ENCODE measurements at regions not wholly inside any gene's neighbourhood (a gene's known extent, or its start where the extent isn't known, plus 50 kb on each side); places are given as distances from the start of the nearest gene placed in this dataset.

DNA sequence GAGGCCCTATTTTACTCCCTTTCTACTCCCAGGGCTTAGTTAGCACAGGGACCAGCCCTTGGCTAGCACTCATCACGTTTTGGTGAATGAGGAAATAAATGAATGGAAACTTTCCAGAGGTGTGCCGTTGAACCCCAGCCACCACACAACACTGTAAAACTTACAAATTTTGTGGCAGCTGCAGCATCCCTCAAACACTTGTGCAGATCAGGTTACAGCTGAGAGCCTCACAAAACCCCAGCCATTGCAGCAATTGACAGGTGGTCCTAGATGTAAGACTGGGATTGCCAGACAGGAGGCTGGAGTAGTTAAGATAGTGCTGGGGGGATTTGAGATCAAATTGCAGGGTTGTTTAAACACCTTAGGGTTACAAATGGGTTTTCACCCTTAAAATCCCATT, 482.2 kb upstream of the KIF2A start:
- no peak for DNase-seq (ENCODE audit: low spot score)

DNA sequence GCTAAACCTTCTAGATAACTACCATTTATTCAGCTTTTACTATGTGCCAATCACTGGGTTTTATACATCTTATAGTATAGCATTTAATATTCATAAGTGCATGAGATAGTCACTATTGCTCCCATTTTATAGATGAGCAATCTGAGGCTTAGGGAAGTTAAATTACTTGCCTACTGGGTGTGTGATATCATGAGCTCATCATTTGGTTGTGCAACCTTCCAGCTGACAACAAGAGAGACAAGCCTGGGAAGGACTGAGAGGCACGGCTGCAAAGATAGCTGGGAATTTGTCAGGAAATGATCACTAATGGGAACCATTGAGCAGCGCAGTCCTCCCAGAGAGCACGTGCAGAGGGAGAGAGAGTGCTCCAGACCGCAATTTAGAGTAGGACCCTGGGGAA, 481.6 kb upstream of the KIF2A start:
- DNase-seq (ENCODE audit: low spot score) = no peak

DNA sequence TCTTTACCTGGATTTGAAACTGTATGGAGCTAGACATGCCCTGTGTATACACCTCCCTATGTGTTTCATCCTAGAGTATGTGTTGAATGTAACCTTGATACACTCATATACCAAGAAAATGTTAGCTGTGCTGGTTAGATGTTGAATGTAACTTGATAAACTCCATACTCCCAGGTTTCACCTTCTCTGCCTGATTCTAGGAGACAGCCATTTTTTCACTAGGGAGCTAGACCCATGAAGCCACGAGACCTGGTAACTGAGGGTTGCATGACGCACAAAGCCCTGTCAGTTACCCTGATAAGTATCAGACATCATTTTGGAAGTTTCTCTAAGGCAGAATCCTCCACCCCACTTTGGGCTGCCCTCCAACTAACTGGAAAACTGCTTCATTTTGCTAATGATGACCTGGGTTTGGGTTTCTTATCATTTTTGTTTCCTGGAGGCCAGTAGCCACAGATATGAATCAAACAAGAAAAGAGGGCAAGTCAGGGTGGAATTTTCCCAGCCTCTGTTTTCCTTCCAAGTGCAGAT, 478.5 kb upstream of the KIF2A start:
- DNase-seq (ENCODE audit: low spot score) = no peak

DNA sequence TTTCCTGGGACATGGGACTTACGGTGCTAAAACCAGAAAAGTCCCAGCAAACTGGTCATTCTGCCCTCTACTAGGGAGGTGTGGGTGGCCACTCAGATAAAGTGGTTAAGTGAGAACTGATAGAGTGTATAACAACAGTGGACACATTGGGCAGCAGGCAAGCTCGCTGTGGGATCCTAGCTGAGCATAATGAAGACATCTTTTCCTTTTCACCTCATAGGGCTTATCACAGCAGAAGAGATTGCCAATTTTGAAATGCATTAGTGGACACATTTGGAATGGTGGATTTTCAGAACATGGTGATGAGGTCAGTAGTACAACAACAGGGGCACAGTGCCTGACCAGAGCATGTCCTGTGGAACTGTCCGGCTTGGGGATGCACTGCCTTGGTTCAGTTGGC, 477.1 kb upstream of the KIF2A start:
- no peak for DNase-seq (ENCODE audit: low spot score)

DNA sequence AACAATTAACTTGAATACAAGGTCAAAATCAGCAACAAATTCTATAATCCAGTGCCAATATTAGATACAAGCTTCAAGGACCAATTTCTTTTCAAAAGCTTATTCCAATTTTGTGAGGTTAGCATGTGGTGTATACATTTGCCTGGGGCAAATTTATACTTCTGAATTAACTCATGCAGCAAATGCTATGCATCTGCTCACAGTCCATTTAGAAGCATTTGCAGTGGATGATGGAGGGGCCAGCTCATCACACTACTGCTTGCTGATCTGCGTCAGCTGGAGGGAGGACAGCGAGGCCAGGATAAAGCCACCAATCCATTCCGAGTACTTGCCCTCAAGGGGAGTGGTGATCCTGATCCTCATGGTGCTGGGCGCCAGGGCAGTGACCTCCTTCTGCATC, 474.3 kb upstream of the KIF2A start:
- DNase-seq (ENCODE audit: low spot score) = no peak

DNA sequence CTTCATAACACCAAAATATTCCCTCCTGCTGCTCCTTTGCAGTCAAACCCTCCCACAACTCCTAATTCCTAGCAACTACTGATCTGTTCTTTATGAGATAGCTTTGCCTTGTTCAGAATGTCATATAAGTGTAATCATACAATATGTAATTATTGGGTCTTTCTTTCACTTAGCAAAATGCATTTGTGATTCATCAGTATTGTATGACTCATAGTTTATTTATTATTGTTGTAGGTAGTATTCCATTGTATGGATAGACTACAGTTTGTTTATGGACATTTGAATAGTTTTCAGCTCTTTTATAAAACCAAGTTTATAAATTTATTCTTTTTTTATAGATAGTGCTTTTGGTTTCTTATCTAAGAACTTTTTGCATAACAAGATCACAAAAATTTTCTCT, 468.2 kb upstream of the KIF2A start:
- no peak for DNase-seq (ENCODE audit: low spot score)

DNA sequence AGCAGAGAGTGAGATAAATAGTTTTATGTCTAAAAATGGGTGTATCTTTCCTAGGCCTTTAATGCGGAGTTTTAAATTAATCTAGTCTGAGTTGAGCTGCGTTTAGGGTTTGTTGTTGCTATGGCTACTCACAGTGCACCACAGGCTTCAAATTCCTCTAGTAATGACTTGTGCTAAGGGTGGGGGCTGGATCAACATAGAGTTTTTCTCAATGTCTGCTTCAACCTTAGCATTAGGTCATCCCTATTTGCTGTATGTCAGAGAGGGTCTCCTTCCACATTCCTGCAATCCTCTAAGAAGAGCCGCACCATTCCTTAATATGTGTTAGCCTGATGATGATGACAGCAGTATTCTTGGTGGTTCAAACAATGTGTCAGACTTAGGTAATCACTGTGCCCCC, 465.6 kb upstream of the KIF2A start:
- no peak for DNase-seq (ENCODE audit: low spot score)

DNA sequence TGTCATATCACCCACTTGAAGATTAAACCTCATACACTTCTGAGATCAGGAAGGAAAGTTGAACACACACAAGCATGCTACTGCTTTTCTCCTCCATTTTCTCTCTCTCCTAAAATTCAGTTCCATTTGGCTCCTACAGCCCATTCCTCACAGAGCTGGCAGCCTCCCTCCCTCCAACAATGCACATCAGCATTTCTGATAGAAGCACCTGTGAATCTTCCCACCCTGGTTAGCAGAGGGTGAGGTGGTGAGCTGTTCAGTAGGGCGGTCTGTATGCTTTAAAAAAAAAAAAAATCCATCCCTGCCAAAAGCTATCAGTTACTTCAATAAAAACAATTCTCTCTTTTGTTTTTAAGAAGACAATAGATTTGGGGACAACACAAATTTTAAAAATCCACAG, 463.2 kb upstream of the KIF2A start:
- no peak for DNase-seq (ENCODE audit: low spot score)

DNA sequence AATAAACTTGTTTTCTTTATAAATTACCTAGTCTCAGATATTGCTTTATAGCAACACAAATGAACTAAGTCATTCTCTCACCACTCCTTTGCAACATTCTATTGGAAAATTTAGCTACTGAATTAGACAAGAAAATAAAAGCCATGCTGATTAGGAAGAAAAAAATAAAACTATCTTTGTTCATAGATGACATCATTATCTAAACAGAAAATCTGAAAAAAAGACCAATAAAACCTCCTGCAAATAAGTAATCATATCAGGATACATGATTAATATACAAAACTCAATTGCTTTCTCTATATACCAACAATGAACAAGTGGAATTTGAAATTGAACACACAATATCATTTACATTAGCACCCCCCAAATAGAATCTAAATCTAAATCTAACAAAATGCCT, 455.3 kb upstream of the KIF2A start:
- no peak for DNase-seq (ENCODE audit: low spot score)

DNA sequence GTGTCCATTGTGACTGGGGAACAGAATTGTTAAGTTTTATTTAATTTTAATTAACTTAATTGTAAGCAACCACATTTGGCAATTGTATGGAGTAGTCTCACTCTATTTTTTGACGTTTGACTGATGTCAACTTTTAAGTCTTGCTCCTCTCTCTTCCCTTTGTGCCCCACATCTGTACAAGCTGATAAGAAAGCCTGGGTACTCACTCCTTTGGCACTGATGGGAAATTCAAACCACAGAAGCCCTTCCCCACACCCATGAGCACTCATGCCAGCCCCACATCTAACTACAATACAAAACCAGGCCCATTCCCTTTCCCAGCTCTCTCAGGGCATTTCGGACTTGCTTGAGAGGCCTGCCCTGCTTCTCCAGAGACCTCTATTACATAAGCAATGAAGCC, 451.5 kb upstream of the KIF2A start:
- no peak for DNase-seq (ENCODE audit: low spot score)

DNA sequence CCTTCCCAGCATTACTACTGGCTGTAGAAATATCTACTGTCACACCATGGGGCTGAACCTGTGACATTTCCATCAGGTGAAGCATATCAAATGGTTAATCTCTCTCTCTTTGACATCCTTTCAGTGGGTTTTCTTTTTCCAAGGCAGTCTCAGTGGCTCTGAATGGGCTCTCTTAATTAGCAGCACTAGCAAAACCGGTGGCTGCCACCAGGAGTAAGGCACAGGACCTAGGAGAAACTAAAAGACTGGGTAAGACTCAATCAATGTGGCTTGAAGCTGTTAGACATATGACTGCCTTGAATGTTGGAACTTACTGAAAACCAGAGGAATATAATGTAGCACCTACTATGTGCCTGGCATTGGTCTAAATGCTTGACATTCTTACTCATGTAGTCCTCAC, 445.0 kb upstream of the KIF2A start:
- DNase-seq (ENCODE audit: low spot score) = no peak

DNA sequence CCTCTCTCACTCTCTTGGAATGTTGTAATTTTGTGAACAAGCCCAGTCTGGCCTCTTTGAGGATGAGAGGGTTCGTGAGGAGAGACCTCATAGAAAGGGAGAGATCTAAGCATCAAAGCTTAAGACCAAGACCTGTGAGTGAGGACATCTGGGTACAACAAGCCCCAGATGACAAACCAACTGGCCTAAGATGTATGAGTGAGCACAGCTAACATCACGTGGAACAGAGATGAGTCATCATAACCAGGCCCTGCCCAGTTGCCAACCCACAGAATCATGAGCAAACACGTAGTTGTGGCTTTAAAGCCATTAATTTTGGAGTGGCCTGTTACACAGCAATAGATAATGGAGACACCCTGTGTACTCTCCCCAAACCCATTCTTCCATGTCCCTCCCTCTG, 439.1 kb upstream of the KIF2A start:
- DNase-seq (ENCODE audit: low spot score) = no peak

DNA sequence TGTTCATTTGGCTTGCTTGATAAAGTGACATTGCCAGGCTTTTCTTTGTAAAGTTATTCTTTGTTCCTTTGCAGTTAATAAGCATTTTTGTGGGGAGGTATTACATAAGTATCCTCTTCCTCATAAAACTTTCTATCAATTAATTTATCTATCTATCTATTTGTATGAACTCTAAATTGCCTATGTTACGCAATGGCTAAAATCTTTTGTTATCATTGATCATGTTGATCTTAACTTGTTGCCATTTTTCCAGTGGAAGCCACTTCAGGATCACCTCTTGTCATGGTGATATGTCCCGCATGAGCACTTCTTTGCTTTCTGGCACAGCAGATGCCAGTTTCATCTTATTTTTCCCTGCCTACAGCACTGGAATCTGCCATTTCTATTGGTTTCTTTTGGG, 436.7 kb upstream of the KIF2A start:
- DNase-seq (ENCODE audit: low spot score) = no peak

DNA sequence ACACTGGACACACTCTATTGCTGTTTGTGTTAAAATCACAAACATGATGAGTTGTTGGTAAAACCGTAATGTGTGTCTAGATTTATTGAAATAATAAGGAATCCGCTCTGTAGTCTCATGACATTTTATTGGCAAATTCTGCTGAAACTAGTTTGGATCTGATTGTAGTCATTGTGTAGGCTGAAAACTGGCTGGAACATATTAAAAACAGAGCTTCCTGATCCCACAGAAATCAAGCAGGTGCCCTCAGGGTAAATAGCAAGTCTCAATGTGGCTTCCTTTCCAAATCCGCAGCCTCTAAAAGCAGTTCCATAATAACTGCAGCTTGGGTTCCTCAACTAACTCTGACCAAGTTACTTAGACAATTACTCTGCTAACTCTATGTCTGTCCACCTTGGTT, 427.5 kb upstream of the KIF2A start:
- no peak for DNase-seq (ENCODE audit: low spot score)

DNA sequence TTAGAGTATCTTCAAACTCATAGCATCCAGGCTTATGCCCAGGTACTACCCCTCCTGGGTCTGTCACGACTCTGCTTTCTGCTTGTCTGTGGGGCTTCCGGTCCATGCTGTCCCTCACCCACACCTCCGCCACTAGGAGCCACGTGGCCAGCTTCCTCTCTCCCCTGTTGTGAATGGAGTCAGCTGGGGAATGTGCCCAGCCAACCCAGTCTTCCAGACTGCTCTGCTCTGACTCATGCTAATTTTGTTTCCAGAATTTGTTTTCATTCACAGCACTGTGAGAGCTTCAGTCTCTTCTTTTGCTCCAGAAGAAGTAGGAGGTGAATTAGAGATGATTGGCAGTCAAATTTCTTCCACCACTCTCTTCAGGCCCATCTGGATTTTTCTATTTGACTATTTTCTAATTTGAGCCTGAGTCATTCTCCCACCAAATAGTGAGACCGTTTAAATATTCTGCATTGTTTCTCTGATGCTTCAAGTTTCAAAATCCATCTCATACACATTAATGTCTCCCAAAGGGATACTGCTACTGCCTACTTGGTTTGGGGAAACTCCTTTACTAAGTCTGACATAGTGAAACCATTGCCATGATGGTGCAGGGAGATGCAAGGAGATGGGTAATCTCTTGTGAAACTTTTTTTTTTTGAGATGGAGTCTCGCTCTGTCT, 424.1 kb upstream of the KIF2A start:
- DNase-seq (ENCODE audit: low spot score) = no peak

DNA sequence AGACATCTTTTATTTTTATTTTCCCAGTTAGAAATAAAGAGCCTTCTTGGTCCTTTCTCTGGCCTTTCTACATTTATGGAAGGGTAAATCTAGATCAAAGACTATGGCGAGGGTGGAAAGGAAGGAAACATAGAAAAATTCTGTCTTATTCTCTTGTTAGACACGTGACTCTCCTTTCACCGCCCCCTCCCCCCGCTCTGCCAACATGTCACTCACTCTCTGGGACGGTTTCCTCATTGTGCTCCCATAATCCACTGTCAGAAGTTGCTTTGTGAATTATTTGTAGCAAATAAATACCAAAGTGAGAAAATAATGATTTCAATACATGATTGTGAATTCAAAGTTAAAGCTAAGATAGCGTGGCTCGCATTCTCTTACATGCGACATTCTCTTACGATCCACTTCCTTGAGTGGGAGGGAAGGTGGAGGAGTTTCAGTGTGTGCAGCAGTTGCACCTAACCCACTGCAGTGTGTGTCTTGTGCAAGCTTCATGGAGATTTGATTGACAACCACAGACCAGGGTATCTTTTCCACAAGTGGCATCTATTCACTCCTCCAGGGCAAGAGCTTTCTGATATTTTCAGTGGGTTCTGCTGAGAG, 423.0 kb upstream of the KIF2A start:
- DNase-seq (ENCODE audit: low spot score) = no peak

DNA sequence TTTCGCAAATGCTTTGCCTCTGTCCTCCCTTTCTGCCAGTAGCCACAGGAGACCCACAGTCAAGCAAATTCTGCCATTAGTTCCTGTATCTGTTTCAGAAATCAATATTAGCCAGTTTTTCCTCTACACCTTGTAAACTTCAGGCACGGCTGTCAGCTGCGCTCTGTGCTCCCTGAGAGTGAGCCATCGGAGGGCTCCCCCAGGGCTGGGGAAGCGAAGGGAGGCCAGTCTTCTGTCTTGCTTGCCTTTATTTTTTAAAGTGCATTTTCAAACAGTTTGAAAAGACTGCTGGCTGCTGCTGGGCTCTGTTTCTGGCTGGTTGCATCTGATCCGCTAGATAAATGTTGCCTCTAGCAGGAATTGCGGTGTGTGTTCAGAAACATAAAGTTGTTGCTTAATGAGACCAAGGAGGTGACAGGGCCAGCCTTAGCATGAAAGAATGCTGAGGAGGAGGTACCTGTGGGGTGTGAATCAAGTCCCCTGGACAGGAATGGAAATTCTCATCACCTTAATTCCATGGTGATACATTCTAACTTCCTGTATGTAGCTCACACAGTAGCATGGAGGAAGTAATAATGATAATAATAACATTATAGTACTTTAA, 421.7 kb upstream of the KIF2A start:
- no peak for DNase-seq (ENCODE audit: low spot score)

DNA sequence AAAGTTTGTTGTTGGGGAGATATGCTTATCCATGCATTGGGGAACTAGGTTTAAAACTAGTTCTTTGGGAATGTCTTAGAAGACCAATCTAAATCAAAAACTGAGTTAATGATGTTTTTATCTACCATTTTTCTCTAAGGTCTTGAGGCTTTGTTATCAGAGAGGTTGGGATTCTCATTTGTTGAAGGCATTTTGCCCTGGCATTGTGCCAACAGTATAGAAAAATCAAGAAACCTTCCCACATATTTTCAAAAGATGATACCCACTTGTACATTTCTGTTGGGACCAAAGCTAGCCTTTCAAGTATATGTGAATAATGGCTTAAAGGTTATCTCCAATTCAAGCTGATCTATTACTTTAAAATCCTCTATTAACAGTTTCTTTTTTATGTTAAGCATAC, 419.8 kb upstream of the KIF2A start:
- DNase-seq (ENCODE audit: low spot score) = no peak

DNA sequence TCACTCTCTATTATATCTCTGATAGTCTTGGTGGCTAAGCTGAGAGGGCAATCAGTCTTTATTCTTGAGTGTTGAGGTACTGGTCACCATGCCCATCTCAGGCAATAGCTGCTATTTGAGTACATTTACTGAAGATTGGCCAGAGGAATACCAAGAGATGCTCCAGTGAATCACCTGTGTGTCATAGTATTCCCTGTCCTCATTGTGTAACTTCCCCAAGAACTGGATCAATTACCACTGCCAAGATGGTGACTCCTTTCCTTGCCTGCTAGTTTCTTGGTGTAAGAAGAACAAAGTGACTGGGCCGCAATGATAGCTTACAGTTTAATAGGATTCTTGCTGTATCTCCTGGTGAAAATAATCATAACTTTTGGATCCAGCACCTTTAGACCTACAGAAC, 418.7 kb upstream of the KIF2A start:
- no peak for DNase-seq (ENCODE audit: low spot score)

DNA sequence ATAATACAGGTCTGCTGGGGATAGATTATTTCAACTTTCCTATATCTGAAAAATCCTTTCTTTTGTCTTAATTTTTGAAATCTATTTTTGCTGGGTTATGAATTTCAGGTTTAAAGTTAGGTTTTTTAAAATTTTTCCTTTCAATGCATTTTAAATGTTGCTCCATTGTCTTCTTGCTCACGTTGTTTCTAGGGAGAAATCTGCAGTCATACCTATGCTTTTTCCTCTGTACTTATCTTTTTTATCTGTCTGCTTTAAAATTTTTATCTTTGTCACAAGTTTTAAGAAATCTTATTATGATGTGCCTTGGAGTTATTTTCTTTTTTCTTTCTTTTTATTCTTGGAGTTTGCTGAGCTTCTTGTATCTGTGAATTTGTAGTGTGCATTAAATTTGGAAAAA, 412.0 kb upstream of the KIF2A start:
- DNase-seq (ENCODE audit: low spot score) = no peak

DNA sequence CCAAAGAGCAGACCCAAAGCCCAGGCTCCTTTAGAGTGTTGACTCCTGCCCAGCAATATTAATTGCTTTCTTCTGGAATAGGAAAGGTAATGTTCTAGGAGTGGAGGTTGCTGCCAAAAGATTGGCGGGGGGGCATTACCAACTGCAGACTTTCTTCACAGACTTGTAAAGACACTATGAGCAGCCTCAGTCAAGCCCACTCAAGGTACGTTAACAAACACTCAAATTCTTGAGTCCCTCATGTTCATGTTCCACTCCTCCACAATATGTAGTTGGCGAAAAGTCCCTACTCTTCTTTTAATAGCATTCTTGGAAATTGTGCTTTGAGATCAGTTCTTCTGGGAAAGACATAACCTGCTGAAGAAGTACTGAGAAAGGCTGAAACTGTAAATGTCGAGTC, 409.2 kb upstream of the KIF2A start:
- DNase-seq (ENCODE audit: low spot score) = no peak

DNA sequence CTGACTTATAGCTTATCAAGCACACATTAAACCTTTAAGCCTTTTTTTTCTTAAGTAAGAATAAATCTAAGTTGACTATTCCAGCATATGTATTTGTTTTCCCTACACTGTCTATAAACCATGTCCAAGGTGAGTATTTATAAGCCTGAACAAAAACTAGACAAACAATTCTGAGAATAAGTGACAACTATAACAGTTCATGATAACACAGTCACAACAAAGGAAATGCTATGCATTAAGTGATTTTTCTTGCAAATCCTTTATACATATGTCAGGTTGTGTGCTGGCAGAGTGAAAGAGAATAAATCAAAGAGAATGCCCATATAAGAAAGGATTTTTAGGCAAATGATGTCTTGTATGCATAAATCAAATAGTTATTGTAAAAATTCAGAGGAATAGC, 408.8 kb upstream of the KIF2A start:
- DNase-seq (ENCODE audit: low spot score) = no peak

DNA sequence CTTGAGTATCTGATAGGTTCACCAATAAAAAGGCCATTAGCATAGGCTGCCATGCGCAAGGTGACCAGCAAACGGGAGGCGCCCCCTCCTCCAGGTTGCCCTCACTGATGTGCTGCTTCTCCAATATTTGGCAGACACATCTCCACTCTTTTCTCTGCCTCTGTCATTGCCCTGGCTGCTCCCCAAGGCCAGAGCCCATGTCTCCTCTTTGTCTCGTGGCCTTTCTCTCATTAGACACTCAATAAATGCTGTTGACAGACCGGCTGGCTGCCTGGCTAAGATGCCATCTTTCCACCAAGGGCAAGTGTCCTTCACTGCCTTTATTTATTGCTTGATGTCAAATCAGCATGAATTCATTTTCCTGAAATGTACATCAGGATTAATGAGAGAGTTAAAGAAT, 404.0 kb upstream of the KIF2A start:
- DNase-seq (ENCODE audit: low spot score) = no peak

DNA sequence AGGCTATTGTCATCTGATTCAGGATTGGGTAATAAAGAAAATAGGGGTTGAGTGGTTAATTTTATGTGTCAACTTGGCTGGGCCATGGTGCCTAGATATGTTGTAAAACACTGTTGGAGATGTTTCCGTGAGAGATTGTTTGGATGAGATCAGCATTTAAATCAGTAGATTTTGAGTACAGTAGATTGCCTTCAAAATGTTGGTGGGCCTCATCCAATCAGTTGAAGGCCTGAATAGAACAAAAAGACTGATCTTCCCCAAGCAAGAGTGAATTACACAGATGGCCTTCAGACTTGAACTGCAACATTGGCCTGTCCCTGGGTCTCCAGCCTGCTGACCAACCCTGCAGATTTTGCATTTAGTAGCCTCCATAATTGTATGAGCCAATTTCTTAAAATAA, 401.3 kb upstream of the KIF2A start:
- no peak for DNase-seq (ENCODE audit: low spot score)

All from ecto neural progenitor cell (in vitro differentiated cells).